ENCODE measurements at regions not wholly inside any gene's neighbourhood (a gene's known extent, or its start where the extent isn't known, plus 50 kb on each side); places are given as distances from the start of the nearest gene placed in this dataset.

- no peak for DNase-seq
These were observed 97.3 kb downstream of the HAPSTR1 start for GRCh38 chr16:9188721-9189120.

GRCh38 chr16:9191274-9191850 is 99.9 kb downstream of the HAPSTR1 start:
- no peak for DNase-seq

- DNase-seq = no peak
These were observed 101.3 kb downstream of the HAPSTR1 start for GRCh38 chr16:9192746-9193145.

- no peak for DNase-seq
These were observed 103.8 kb downstream of the HAPSTR1 start for GRCh38 chr16:9195287-9195686.

- DNase-seq = no peak
These were observed 106.7 kb downstream of the HAPSTR1 start for GRCh38 chr16:9197957-9198661.

- DNase-seq = no peak
These were observed 107.9 kb downstream of the HAPSTR1 start for GRCh38 chr16:9199311-9199710.

GRCh38 chr16:9199751-9200150 is 108.3 kb downstream of the HAPSTR1 start:
- DNase-seq = no peak

GRCh38 chr16:9203956-9204355 is 112.5 kb downstream of the HAPSTR1 start:
- no peak for DNase-seq

- DNase-seq = no peak
These were observed 114.2 kb downstream of the HAPSTR1 start for GRCh38 chr16:9205661-9206060.

GRCh38 chr16:9206156-9206555 is 114.7 kb downstream of the HAPSTR1 start:
- DNase-seq = no peak

GRCh38 chr16:9212621-9213020 is 121.2 kb downstream of the HAPSTR1 start:
- no peak for DNase-seq

- no peak for DNase-seq
These were observed 128.4 kb downstream of the HAPSTR1 start for GRCh38 chr16:9219813-9220212.

- no peak for DNase-seq
These were observed 134.3 kb downstream of the HAPSTR1 start for GRCh38 chr16:9225527-9226316.

- no peak for DNase-seq
These were observed 135.5 kb downstream of the HAPSTR1 start for GRCh38 chr16:9226924-9227323.

GRCh38 chr16:9231039-9231438 is 139.6 kb downstream of the HAPSTR1 start:
- no peak for DNase-seq

GRCh38 chr16:9232102-9232770 is 140.8 kb downstream of the HAPSTR1 start:
- DNase-seq = no peak

- no peak for DNase-seq
These were observed 144.4 kb downstream of the HAPSTR1 start for GRCh38 chr16:9235867-9236266.

GRCh38 chr16:9236319-9236718 is 144.9 kb downstream of the HAPSTR1 start:
- no peak for DNase-seq

- DNase-seq = no peak
These were observed 146.9 kb downstream of the HAPSTR1 start for GRCh38 chr16:9238346-9238745.

- DNase-seq = no peak
These were observed 149.7 kb downstream of the HAPSTR1 start for GRCh38 chr16:9241177-9241576.

GRCh38 chr16:9248162-9248561 is 156.7 kb downstream of the HAPSTR1 start:
- DNase-seq = no peak

GRCh38 chr16:9249534-9249933 is 158.1 kb downstream of the HAPSTR1 start:
- DNase-seq = no peak

GRCh38 chr16:9251026-9251425 is 159.6 kb downstream of the HAPSTR1 start:
- no peak for DNase-seq

- no peak for DNase-seq
These were observed 163.4 kb downstream of the HAPSTR1 start for GRCh38 chr16:9254863-9255262.
